ENCODE measurements at regions not wholly inside any gene's neighbourhood (a gene's known extent, or its start where the extent isn't known, plus 50 kb on each side); places are given as distances from the start of the nearest gene placed in this dataset.

DNA sequence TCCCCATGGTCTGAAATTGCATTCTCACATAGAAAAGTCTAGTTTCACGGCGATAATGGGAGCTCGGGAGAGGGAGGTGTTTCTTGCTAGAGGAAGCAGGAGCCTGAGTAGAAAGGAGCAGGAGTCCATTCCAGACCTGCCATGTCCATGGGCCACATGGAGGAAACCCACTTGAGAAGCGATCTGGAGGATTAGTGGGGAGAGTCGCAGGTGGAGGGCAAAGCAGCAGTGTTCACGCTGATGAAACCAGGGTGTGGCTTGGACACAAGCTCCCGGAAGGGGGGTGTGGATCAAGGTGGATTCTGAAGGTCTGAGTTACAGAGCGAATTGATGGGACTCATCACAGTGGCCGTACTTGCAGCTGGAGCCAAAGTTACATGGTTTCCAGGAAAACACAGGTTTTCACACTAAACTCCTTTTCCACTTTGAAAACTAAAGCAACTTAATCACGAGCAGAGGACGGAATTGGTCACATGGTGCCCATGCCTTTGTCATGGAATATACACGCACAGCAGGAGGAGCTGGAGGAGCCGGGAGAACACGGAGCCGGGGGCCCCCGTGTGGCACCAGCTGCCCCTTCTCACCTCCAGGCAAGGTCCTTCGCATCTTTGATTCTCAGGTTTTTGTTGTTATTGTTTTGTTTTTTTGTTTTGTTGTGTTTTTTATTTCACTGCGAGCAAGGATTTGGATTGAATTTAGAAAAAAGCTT is 255.1 kb upstream of the MYT1L start:
- no peak for TF ChIP-seq ZNF8 (CRISPR knock-in tag; IDR thresholded peaks at IDR 0.05)
- TF ChIP-seq ZNF70 (CRISPR knock-in tag; IDR thresholded peaks at IDR 0.05): no peak
- TF ChIP-seq PPARA (CRISPR knock-in tag; IDR thresholded peaks at IDR 0.05; ENCODE audit: borderline replicate concordance): no peak
- TF ChIP-seq CSRNP3 (CRISPR knock-in tag; IDR thresholded peaks at IDR 0.05): no peak
- TF ChIP-seq RARB (CRISPR knock-in tag; IDR thresholded peaks at IDR 0.05): no peak
- no peak for TF ChIP-seq SNAI2 (CRISPR knock-in tag; IDR thresholded peaks at IDR 0.05)
- TF ChIP-seq BACH2 (CRISPR knock-in tag; IDR thresholded peaks at IDR 0.05; ENCODE audit: borderline replicate concordance): no peak
- no peak for TF ChIP-seq ZC3H10 (CRISPR knock-in tag; IDR thresholded peaks at IDR 0.05)
- no peak for TF ChIP-seq POU6F1 (CRISPR knock-in tag; IDR thresholded peaks at IDR 0.05; ENCODE audit: borderline replicate concordance, low read depth)
- no peak for TF ChIP-seq CREB5 (CRISPR knock-in tag; IDR thresholded peaks at IDR 0.05; ENCODE audit: low read depth)
- TF ChIP-seq OSR1 (CRISPR knock-in tag; IDR thresholded peaks at IDR 0.05): no peak
- TF ChIP-seq, protein P1, sequence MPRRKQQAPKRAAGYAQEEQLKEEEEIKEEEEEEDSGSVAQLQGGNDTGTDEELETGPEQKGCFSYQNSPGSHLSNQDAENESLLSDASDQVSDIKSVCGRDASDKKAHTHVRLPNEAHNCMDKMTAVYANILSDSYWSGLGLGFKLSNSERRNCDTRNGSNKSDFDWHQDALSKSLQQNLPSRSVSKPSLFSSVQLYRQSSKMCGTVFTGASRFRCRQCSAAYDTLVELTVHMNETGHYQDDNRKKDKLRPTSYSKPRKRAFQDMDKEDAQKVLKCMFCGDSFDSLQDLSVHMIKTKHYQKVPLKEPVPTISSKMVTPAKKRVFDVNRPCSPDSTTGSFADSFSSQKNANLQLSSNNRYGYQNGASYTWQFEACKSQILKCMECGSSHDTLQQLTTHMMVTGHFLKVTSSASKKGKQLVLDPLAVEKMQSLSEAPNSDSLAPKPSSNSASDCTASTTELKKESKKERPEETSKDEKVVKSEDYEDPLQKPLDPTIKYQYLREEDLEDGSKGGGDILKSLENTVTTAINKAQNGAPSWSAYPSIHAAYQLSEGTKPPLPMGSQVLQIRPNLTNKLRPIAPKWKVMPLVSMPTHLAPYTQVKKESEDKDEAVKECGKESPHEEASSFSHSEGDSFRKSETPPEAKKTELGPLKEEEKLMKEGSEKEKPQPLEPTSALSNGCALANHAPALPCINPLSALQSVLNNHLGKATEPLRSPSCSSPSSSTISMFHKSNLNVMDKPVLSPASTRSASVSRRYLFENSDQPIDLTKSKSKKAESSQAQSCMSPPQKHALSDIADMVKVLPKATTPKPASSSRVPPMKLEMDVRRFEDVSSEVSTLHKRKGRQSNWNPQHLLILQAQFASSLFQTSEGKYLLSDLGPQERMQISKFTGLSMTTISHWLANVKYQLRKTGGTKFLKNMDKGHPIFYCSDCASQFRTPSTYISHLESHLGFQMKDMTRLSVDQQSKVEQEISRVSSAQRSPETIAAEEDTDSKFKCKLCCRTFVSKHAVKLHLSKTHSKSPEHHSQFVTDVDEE (CRISPR knock-in tag; IDR thresholded peaks at IDR 0.05): no peak
- no peak for TF ChIP-seq PATZ1 (CRISPR knock-in tag; IDR thresholded peaks at IDR 0.05; ENCODE audit: borderline replicate concordance)
- no peak for TF ChIP-seq TCF4 (CRISPR knock-in tag; IDR thresholded peaks at IDR 0.05; ENCODE audit: borderline replicate concordance)
- TF ChIP-seq ISL1 (CRISPR knock-in tag; IDR thresholded peaks at IDR 0.05): no peak
- TF ChIP-seq CSDC2 (CRISPR knock-in tag; IDR thresholded peaks at IDR 0.05): no peak
- no peak for TF ChIP-seq TOX (CRISPR knock-in tag; IDR thresholded peaks at IDR 0.05; ENCODE audit: borderline replicate concordance)
- no peak for TF ChIP-seq GLIS3 (CRISPR knock-in tag; IDR thresholded peaks at IDR 0.05)
- no peak for TF ChIP-seq ARNTL (CRISPR knock-in tag; IDR thresholded peaks at IDR 0.05; ENCODE audit: borderline replicate concordance, low read depth)
- TF ChIP-seq ZFP30 (CRISPR knock-in tag; IDR thresholded peaks at IDR 0.05): no peak
- no peak for ATAC-seq

DNA sequence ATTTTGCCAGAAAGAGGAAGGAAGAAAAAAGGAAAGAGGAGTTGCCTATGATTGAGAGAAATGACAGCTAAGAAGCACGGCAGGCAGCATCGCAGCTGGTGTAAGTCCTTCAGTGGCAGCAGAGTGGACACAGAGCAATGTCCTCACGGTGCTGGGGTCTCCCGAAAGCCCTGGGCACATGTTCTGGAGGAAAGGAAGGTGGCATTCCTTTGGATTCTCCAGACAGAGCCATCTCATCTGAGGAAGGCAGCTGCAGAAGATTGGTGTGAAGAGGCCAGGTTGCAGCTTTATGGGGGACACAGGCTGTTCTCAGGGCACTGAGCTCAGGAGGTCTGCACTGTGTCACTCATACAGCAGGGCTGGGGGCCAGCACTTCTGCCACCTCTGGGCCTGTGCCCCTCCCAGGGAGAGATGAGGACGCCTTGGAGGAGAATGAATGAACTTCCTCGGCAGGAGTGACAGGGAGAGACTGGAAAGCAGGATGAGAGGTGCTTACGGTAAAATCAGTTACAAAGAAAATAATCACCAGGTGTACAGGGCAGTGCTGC is 252.0 kb upstream of the MYT1L start:
- no peak for ATAC-seq
- TF ChIP-seq CREB5 (CRISPR knock-in tag; IDR thresholded peaks at IDR 0.05; ENCODE audit: low read depth): no peak
- TF ChIP-seq PPARA (CRISPR knock-in tag; IDR thresholded peaks at IDR 0.05; ENCODE audit: borderline replicate concordance): no peak
- TF ChIP-seq SNAI2 (CRISPR knock-in tag; IDR thresholded peaks at IDR 0.05): no peak
- no peak for TF ChIP-seq TCF4 (CRISPR knock-in tag; IDR thresholded peaks at IDR 0.05; ENCODE audit: borderline replicate concordance)
- no peak for TF ChIP-seq TOX (CRISPR knock-in tag; IDR thresholded peaks at IDR 0.05; ENCODE audit: borderline replicate concordance)
- TF ChIP-seq ISL1 (CRISPR knock-in tag; IDR thresholded peaks at IDR 0.05): no peak
- no peak for TF ChIP-seq ZFP30 (CRISPR knock-in tag; IDR thresholded peaks at IDR 0.05)
- TF ChIP-seq POU6F1 (CRISPR knock-in tag; IDR thresholded peaks at IDR 0.05; ENCODE audit: borderline replicate concordance, low read depth): no peak
- TF ChIP-seq GLIS3 (CRISPR knock-in tag; IDR thresholded peaks at IDR 0.05): no peak
- TF ChIP-seq CSDC2 (CRISPR knock-in tag; IDR thresholded peaks at IDR 0.05): no peak
- TF ChIP-seq BACH2 (CRISPR knock-in tag; IDR thresholded peaks at IDR 0.05; ENCODE audit: borderline replicate concordance): no peak
- no peak for TF ChIP-seq ZNF565 (CRISPR knock-in tag; conservative IDR thresholded peaks at IDR 0.05; ENCODE audit: low read depth)
- TF ChIP-seq CSRNP3 (CRISPR knock-in tag; IDR thresholded peaks at IDR 0.05): no peak
- TF ChIP-seq PATZ1 (CRISPR knock-in tag; IDR thresholded peaks at IDR 0.05; ENCODE audit: borderline replicate concordance): no peak

All from SK-N-SH treated with all-trans-retinoic acid at 6 μM for 48 hours (cell line).